ENCODE measurements at regions not wholly inside any gene's neighbourhood (a gene's known extent, or its start where the extent isn't known, plus 50 kb on each side); places are given as distances from the start of the nearest gene placed in this dataset.
A peak's percentile ranks its signal among the peaks of the same experiment; 100 is the strongest.

GRCh38 chr2:5315041-5315440 is 377.1 kb upstream of the SOX11 start:
- DNase-seq, result no peak

GRCh38 chr2:5315512-5315911 is 376.7 kb upstream of the SOX11 start:
- no peak for DNase-seq

DNA sequence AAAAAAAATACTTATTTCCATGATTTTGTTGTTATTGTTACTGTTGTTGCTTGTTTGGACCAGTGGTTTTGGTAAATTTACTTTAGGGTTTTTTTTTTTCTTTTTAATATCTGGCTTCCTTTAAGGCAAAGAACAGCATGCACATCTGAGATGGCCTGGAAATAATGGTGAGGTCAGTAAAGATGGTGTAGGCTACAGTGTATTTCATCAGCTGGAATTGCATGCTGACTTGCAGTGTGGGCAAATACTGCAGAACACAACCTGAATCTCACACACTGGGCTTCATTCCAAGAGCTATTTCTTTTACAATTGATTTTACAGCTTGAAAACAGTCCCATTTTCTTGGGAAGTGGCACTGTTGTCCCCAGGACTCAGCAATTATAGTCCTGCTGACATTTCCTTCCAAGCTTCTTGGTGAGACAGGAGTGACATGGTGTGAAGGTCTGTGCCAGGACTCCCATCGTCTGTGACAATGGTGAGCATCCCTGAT is 376.1 kb upstream of the SOX11 start:
- no peak for DNase-seq

DNA sequence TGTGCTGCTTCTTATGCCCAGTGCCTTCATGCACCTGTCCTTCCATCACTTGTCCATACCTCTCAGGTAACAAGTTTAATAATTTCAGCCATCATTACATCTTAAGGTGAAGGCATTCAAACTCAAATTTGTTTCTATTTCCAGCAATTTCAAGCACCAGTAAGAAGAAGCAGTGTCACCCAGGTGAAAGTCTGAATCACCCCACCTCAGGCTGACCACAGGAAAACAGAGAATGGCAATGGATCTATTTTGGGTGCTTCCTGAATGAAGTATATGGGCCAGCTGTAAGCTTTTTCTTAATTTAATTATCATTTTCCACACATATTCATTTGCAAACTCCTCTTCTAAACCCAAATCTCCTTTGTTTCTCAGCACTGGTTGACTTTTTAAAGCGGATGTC is 372.7 kb upstream of the SOX11 start:
- DNase-seq, result no peak

DNA sequence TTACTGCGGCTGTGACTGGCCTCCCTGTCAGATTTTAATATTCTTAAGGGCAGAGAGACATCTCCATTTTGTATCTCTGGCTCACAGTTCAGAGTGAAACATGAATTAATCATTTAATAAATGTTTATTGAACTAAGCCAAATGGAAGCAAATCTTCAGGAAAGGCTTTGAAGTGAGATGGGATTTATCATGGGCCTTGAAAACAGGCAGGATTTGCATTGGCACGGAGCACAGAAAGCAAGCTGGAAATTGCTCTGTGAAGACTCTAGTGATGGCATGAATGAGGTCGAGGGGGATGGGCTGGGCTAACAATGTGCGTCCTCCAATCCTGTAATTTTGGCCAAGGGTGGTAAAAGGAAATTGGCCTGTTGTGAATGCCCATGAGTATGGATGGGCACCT is 369.8 kb upstream of the SOX11 start:
- no peak for DNase-seq

DNA sequence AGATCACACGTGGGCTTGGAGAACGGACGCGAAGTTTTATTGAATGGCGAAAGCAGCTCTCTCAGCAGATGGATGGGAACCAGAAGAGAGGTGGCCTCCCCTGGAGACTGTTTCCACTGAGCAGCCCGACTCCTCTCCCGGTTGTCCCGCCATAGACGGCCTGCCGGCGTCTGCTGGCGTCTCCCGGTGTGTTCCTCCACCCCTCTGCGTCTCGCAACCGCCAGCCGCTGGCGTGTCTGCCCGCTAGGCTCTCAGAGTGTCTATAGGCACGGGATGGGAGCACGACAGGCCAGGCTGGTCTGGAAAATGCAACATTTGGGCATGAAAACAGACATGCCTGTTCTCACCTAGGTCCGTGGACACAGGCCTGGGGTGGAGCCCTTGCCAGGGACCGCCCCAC is 366.7 kb upstream of the SOX11 start:
- no peak for DNase-seq

GRCh38 chr2:5328826-5329225 is 363.4 kb upstream of the SOX11 start:
- DNase-seq, result no peak

DNA sequence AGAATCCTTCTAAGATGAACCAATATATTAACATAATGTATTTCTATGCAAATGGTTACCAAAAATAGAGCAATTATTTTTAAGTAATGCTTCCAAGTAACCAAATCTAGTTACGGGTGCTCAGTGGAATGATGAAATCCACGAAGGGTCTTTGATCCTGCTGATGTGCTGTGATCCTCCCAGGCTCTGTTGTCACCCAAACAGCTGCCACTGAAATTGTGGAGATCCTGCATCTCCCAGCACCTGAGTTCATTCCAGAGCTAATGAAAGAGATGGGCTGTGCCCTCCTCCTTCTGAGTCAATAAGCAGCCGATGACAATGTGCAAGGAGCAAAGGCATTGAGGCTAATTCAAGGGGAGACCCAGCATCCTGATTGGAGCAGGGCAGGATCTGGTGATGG is 362.4 kb upstream of the SOX11 start:
- DNase-seq, result no peak

DNA sequence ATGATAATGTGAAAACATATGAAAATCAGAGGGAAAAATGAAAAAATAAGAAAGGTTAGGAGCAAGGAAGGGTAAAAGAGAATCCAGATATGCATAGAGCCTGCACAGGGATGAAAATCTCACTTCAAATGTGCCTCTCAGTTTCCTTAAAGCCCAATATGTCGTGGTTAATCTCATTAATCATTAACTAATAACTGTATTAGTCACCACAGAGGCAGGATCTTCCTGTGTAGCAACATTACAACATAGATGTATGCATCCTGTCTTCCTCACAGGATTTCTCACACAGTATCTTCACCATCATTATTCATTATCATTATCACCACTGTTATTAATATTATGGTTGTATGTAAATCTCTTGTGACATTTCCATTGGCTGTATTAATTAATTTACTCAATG is 361.2 kb upstream of the SOX11 start:
- DNase-seq, result no peak

DNA sequence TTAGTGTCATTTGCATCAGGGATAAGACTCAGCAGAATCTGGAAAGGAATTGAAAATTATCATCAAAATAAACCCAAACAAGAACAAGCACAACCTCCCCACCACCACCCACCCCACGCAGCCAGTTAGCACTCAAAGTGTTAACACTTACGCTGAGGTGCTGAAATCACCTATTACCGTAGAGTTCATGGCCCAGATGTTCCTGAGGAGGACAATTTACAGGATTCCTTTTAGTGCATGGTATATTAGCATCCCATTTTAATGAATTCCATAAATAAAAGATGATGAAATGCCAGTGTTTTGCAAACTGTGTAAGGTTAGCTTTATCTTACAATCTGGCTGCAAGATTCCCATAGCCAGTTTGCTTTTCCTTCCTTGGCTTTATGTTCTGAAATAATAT is 359.3 kb upstream of the SOX11 start:
- no peak for DNase-seq

DNA sequence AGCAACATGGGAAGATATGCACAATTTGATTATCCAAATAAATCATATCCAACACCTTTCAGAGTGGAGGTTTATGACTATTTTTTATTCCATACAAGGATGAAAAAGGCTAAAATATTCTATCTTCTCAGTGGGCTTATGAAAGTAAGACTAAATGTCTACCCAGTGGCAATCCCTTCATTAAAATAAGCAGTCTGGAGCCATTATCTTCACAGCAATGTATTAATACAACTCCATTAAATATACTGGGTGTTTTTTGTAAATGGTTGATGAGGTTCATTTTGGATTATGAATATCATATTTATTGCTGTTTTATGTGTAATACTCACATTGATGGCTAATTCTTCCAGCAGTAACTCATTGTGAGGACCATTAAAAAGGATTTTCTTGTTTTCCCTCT is 352.7 kb upstream of the SOX11 start:
- no peak for DNase-seq

- no peak for DNase-seq
Observed at GRCh38 chr2:5343785-5344335, 348.3 kb upstream of the SOX11 start.

DNA sequence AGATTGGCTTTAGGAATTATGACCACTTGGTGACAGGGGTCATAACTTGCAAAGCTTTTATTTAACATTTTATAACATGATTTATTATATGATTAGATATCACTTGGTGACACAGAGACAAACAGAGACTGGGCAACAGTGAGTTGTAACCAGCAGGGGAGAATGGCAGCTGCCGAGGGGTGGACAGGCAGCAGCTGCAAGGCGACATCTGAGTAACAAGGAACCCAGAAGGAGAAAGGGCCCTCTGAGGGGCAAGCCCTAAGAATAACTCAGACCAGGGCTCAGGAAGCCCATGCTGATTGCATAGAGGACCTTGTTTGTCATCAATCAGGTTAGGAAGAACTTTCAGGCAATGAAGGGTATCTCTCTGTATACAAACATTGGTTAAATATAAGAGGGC is 339.9 kb upstream of the SOX11 start:
- DNase-seq, result no peak

DNA sequence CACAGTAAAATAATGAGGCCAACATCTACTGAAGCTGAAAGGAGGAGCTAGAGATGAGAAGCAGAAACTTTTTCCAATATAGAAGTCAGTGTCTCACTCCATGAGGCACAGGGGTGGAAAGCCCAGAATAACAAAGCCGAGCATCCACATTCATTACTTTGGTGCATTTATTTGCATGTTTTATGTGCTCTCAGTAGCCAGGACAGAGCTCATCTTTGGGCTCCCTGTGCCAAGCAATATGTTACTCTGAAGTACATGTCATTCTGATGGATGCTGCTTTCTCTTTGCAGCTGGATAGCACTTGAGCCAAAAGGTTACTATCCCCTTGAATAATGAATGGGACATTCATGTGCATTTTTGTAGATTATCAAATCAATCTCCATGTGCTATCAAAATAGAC is 338.6 kb upstream of the SOX11 start:
- no peak for DNase-seq

DNA sequence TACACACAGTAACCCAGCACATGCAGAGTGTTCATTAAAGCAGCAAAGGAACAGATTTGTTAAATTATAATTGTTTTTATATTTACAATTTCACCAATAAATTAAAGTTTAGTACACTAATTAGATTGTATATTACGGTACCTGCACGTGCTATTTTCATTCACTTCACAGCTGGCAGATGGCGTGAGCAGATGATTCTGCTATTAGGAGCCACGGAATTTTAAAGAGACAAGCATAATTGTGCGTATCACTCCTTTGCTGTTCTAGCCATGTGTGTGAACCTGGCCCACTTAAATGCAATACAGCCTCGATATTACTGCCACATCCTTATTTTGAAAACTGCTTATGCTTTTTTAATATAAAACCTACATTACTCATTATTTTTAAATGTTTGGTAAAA is 332.8 kb upstream of the SOX11 start:
- DNase-seq, result no peak

- no peak for DNase-seq
Observed at GRCh38 chr2:5360081-5360480, 332.1 kb upstream of the SOX11 start.

DNA sequence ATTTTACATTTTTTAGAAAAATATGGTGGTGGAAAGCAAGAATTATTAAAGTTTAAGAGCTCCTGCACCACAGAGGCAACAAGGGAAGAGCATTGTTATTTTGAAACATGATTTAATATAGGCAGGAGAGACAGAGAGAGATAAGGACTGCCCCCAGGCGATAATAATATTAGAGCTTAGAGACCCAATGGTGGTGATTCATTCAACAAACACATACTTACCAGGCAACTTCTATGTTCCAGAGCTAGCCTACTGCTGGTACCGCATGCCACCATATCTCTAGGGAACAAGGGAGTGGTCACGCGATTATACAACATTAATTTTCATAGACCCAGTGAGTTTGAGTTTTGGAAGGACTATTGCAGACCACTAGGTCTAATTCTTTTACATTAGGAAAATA is 327.8 kb upstream of the SOX11 start:
- no peak for DNase-seq

- peak; percentile 51 for DNase-seq
Observed at GRCh38 chr2:5365871-5366461, 326.2 kb upstream of the SOX11 start.

DNA sequence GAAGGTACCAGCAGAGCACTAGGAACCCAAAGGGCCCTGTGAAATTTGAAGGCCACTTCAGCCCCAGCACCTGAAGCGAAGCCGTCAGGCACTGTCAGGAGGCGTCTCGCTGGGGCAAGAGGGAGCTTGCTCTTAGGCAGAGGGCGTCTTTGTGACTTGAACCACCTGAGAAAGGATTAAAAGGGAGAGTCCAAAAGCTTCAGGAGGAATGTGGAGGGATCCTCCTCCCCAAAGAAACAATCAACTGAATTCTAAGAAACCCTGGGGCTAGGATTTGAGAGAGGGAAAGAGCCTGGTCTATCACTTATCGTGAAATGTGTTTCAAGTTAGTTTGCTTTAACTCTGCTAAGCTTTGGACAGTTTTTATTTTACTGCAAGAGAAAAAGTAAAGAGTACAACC is 324.9 kb upstream of the SOX11 start:
- no peak for DNase-seq

DNA sequence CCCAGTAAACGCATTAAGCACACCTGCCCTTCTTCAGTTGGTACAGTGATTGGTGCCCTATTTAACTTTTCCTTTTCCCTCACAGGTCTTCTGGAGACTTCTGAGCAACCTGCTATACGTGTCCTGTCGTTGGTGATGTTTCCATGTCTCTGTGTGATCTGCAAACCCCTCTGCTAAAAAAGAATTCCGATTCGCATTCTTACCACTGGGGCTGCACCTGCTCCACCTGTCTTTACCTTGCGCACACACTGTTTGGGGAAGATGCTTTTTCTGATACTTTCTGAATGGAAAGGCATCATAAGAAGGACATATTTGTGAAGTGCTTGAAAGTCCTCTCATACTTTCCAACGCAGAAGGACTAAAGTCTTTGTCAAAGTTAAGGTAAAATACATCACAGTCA is 323.9 kb upstream of the SOX11 start:
- DNase-seq, result no peak

DNA sequence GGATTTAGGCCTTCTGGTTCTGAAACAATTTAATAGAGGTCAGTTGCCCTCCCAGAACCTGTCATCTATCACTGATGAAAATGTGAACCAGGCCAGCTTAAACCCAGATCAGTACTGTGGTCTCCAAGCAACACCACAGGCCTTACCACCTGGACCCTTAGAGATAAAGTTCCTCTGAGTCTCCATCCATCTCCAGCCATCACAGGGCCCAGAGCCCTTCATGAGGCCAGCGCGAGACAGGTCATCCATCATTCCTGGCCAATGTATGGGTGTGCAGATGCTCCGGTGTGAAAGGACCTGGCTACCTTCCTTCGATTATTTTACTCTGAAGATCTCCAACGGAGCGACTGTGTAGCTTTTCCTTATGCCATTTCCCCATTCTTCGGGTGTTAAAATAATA is 322.7 kb upstream of the SOX11 start:
- no peak for DNase-seq

DNA sequence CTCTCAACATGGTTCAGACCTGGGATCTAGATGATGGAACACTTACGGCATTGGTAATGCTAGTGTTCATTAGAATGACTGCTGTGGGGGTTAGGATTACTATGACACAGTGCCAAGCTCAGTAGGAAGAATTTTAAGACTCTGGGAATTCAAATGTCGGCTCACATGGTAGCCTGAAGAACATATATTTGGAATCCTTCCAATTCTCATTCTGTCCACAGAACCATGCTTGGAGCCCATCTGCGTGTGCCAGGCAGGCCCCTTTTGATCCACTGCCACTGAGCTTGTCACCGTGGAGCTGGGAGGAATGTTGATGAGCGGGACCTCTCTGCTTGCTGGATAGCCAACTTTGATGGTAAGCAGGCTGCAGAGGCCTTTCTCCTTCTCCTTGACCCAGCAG is 322.0 kb upstream of the SOX11 start:
- no peak for DNase-seq

- no peak for DNase-seq
Observed at GRCh38 chr2:5372141-5372540, 320.0 kb upstream of the SOX11 start.

DNA sequence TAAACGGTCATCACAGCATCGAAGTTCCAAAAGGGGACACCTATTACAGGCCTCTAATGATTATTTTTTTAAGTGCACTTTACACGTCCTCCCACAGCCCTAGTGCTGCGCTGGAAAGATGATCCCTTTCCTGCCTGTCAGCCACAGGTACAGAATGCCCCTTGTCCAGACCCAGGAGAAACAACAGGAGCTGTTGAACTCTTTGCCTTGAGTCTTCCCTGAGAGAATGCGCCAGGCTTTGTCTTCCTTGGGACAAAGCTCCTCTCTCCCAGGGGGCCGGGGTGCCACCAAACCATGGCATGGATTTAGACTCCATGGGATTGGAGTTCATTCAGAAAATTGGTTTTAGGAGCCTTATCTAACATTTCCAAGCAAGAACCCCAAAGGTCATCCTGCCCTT is 319.0 kb upstream of the SOX11 start:
- no peak for DNase-seq

GRCh38 chr2:5374762-5375161 is 317.4 kb upstream of the SOX11 start:
- DNase-seq, result no peak

GRCh38 chr2:5377323-5377722 is 314.9 kb upstream of the SOX11 start:
- DNase-seq, result no peak
